Stimulated activated CD4-positive, alpha-beta T cell treated with anti-CD3 and anti-CD28 coated beads, Interleukin-4, amount 100 ng/mL, for 48 hours (primary cell): ENCODE measurements at regions not wholly inside any gene's neighbourhood (a gene's known extent, or its start where the extent isn't known, plus 50 kb on each side); places are given as distances from the start of the nearest gene placed in this dataset.

Experiments
- DNase-seq, 2 donors: peaks; one replicate each; pipeline ENCODE4 v3.0.0-alpha.2; 2020; ENCODE audit warnings: low read depth in 2 of 2

GRCh38 chr13:103213152-103213551, 146.9 kb upstream of the SLC10A2 start:
- no peak for DNase-seq

GRCh38 chr13:103210348-103210747, 144.1 kb upstream of the SLC10A2 start:
- DNase-seq, result no peak

GRCh38 chr13:103203735-103204330, 137.6 kb upstream of the SLC10A2 start:
- DNase-seq, result no peak

- no peak for DNase-seq
Measured at GRCh38 chr13:103200118-103200885, 134.1 kb upstream of the SLC10A2 start.

GRCh38 chr13:103199380-103200088, 133.3 kb upstream of the SLC10A2 start:
- no peak for DNase-seq

- DNase-seq, result no peak
Measured at GRCh38 chr13:103196356-103196755, 130.1 kb upstream of the SLC10A2 start.

- no peak for DNase-seq
Measured at GRCh38 chr13:103195762-103196161, 129.5 kb upstream of the SLC10A2 start.

- no peak for DNase-seq
Measured at GRCh38 chr13:103194871-103195270, 128.7 kb upstream of the SLC10A2 start.

- DNase-seq, result no peak
Measured at GRCh38 chr13:103192511-103193135, 126.4 kb upstream of the SLC10A2 start.

- no peak for DNase-seq
Measured at GRCh38 chr13:103190841-103191240, 124.6 kb upstream of the SLC10A2 start.

- no peak for DNase-seq
Measured at GRCh38 chr13:103188713-103189326, 122.6 kb upstream of the SLC10A2 start.

GRCh38 chr13:103187721-103188156, 121.5 kb upstream of the SLC10A2 start:
- no peak for DNase-seq

- DNase-seq, result no peak
Measured at GRCh38 chr13:103184413-103184812, 118.2 kb upstream of the SLC10A2 start.

- DNase-seq, result no peak
Measured at GRCh38 chr13:103178986-103179943, 113.0 kb upstream of the SLC10A2 start.

GRCh38 chr13:103174966-103175365, 108.7 kb upstream of the SLC10A2 start:
- no peak for DNase-seq

- DNase-seq, result no peak
Measured at GRCh38 chr13:103168901-103169508, 102.8 kb upstream of the SLC10A2 start.

- DNase-seq, result no peak
Measured at GRCh38 chr13:103164251-103164650, 98.0 kb upstream of the SLC10A2 start.

GRCh38 chr13:103161476-103161875, 95.3 kb upstream of the SLC10A2 start:
- DNase-seq, result no peak

- DNase-seq, result no peak
Measured at GRCh38 chr13:103157434-103158145, 91.4 kb upstream of the SLC10A2 start.

GRCh38 chr13:103157016-103157415, 90.8 kb upstream of the SLC10A2 start:
- no peak for DNase-seq
